OCI-LY3 (cell line): ENCODE measurements at regions not wholly inside any gene's neighbourhood (a gene's known extent, or its start where the extent isn't known, plus 50 kb on each side); places are given as distances from the start of the nearest gene placed in this dataset.

ENCODE experiments used
- EZH2phosphoT487 ChIP-seq: fragments of 200-600 bp; shearing (Covaris generic); IDR thresholded peaks from 2 replicates; pipeline ENCODE4 v1.6.1; 2018; ENCODE audit warnings: antibody characterized with exemption, mixed run types, low read depth
- TF ChIP-seq, protein P1 (sequence below): fragments of 200-600, 300-600 bp; sonication (generic); IDR thresholded peaks from 2 replicates; pipeline ENCODE4 v1.5.1; 2014; ENCODE audit warnings: antibody characterized with exemption, low read length, low read depth

- no peak for TF ChIP-seq EZH2phosphoT487
- TF ChIP-seq, protein P1, sequence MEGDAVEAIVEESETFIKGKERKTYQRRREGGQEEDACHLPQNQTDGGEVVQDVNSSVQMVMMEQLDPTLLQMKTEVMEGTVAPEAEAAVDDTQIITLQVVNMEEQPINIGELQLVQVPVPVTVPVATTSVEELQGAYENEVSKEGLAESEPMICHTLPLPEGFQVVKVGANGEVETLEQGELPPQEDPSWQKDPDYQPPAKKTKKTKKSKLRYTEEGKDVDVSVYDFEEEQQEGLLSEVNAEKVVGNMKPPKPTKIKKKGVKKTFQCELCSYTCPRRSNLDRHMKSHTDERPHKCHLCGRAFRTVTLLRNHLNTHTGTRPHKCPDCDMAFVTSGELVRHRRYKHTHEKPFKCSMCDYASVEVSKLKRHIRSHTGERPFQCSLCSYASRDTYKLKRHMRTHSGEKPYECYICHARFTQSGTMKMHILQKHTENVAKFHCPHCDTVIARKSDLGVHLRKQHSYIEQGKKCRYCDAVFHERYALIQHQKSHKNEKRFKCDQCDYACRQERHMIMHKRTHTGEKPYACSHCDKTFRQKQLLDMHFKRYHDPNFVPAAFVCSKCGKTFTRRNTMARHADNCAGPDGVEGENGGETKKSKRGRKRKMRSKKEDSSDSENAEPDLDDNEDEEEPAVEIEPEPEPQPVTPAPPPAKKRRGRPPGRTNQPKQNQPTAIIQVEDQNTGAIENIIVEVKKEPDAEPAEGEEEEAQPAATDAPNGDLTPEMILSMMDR = no peak
Observed at GRCh38 chr2:234212534-234212933, 162.0 kb downstream of the SPP2 start.
